HepG2 (cell line): ENCODE measurements at regions not wholly inside any gene's neighbourhood (a gene's known extent, or its start where the extent isn't known, plus 50 kb on each side); places are given as distances from the start of the nearest gene placed in this dataset.

Source experiments
- ATAC-seq: fragments of 200-7000 bp; cut with Tn5 transposase; 3 replicates; pipeline ENCODE4 v1.9.1; 2020; ENCODE audit warnings: mild to moderate bottlenecking, moderate library complexity
- BruUV-seq: library from RNA; stranded (reverse); fragments of 400-500 nt; replicated peaks from 2 replicates; lab custom pipeline; 2021; lab: Mats Ljungman, UMichigan
- CTCF ChIA-PET: fragments of 300-600 bp; formaldehyde crosslinking; extraction: SDS; loops from one replicate; lab custom pipeline; 2021; ENCODE audit warnings: low total read pairs, inconsistent platforms, low intra/inter-chr PET ratio; lab: Yijun Ruan, JAX
- POLR2A ChIA-PET: fragments of 350-600 bp; sonication (Branson Sonifier 250); formaldehyde crosslinking; loops from one replicate; lab custom pipeline; 2020; ENCODE audit warnings: antibody characterized with exemption, inconsistent platforms; lab: Yijun Ruan, JAX
- DNase-seq: peaks from one replicate; pipeline ENCODE4 v3.0.0-alpha.2; 2015; ENCODE audit warnings: low spot score
- FAIRE-seq: peaks from 3 replicates; lab custom pipeline; 2011; peaks lifted over from hg19 to GRCh38; lab: Jason Lieb, UNC
- H2AFZ ChIP-seq: one replicate; pipeline ENCODE4 v1.6.1; 2011; ENCODE audit warnings: low read length, inconsistent platforms
- H3K27ac ChIP-seq: fragments of 300-600 bp; 3 replicates; pipeline ENCODE4 v1.8.0; 2011; ENCODE audit warnings: mixed run types, mild to moderate bottlenecking, mixed read lengths, low read length, inconsistent platforms; ENCODE audit not compliant: insufficient read depth; ENCODE audit errors: extremely low read length
- H3K27me3 ChIP-seq, 2 experiments: fragments of 200-600 bp in 1 of 2; 2 replicates in 1 of 2; 3 replicates in 1 of 2; pipeline versions ENCODE4 v1.6.0 to v1.8.0; 2011; ENCODE audit warnings: low read length in 2 of 2, mild to moderate bottlenecking in 2 of 2, moderate library complexity in 2 of 2, inconsistent platforms in 1 of 2; ENCODE audit not compliant: insufficient read depth in 2 of 2, control insufficient read depth in 1 of 2
- H3K36me3 ChIP-seq, 2 experiments: fragments of 200-600 bp in 1 of 2; replicated peaks in 1 of 2; 2 replicates in 1 of 2; 3 replicates in 1 of 2; pipeline versions ENCODE4 v1.5.1 to v1.8.0; 2011; ENCODE audit warnings: low read length in 2 of 2, inconsistent platforms in 1 of 2; ENCODE audit not compliant: insufficient read depth in 2 of 2, control insufficient read depth in 1 of 2
- H3K4me1 ChIP-seq: 2 replicates; pipeline ENCODE4 v1.5.1; 2012; ENCODE audit warnings: low read length, inconsistent platforms; ENCODE audit not compliant: insufficient read depth
- H3K4me2 ChIP-seq: 2 replicates; pipeline ENCODE4 v1.6.0; 2011; ENCODE audit warnings: low read depth, low read length, inconsistent platforms
- H3K4me3 ChIP-seq, 3 experiments: fragments of 200-600 bp in 1 of 3; sonication (generic), shearing (Covaris generic) in 1 of 3; replicated peaks in 1 of 3; 2 replicates each; pipeline ENCODE4 v1.5.1; 2011 to 2016; ENCODE audit warnings: low read length in 3 of 3, inconsistent platforms in 2 of 3, low read depth in 2 of 3, mild to moderate bottlenecking in 2 of 3, control low read depth in 1 of 3, mixed read lengths in 1 of 3; ENCODE audit not compliant: insufficient read depth in 1 of 3
- H3K79me2 ChIP-seq: one replicate; pipeline ENCODE4 v1.6.1; 2011; ENCODE audit warnings: low read length, inconsistent platforms; ENCODE audit not compliant: insufficient read depth
- H3K9ac ChIP-seq: 2 replicates; pipeline ENCODE4 v1.6.0; 2011; ENCODE audit warnings: mild to moderate bottlenecking, low read depth, low read length, inconsistent platforms; ENCODE audit not compliant: insufficient read depth
- H3K9me3 ChIP-seq: 2 replicates; pipeline ENCODE4 v1.5.1; 2012; ENCODE audit warnings: mild to moderate bottlenecking, low read length
- H4K20me1 ChIP-seq: 2 replicates; pipeline ENCODE4 v1.6.0; 2011; ENCODE audit warnings: inconsistent platforms, mild to moderate bottlenecking, low read length, moderate library complexity; ENCODE audit not compliant: insufficient read depth
- ARID2 ChIP-seq: sonication (generic); formaldehyde crosslinking; IDR thresholded peaks from 2 replicates; pipeline ENCODE4 v1.8.1; 2022; ENCODE audit warnings: mild to moderate bottlenecking, missing genetic modification reagents, borderline replicate concordance
- HNRNPH1 ChIP-seq: fragments of 200-400 bp; formaldehyde crosslinking; optimal IDR thresholded peaks from 2 replicates; pipeline ENCODE3; 2017; ENCODE audit warnings: mild to moderate bottlenecking, low read depth, low read length
- MAZ ChIP-seq, 2 experiments: sonication (generic) in 1 of 2; formaldehyde crosslinking in 1 of 2; IDR thresholded peaks; 2 replicates each; pipeline versions ENCODE4 v1.5.0 to v1.6.1; 2012 to 2020; ENCODE audit warnings: low read depth in 2 of 2, mild to moderate bottlenecking in 2 of 2, borderline replicate concordance in 1 of 2, improper control_type of control experiment in 1 of 2, low read length in 1 of 2, missing genetic modification reagents in 1 of 2, moderate library complexity in 1 of 2
- RARG ChIP-seq: sonication (generic); formaldehyde crosslinking; IDR thresholded peaks from 2 replicates; pipeline ENCODE4 v1.4.0; 2020; ENCODE audit warnings: low read depth, mild to moderate bottlenecking, missing genetic modification reagents
- ZBTB2 ChIP-seq: sonication (generic); formaldehyde crosslinking; IDR thresholded peaks from 2 replicates; pipeline ENCODE4 v1.8.0; 2022; ENCODE audit warnings: low read depth, missing genetic modification reagents
- ZNF24 ChIP-seq: fragments of 450-650 bp; IDR thresholded peaks from 2 replicates; pipeline ENCODE4 v1.6.1; 2017; ENCODE audit warnings: antibody characterized with exemption, mild to moderate bottlenecking
- ZNF512B ChIP-seq: sonication (generic); formaldehyde crosslinking; IDR thresholded peaks from 2 replicates; pipeline ENCODE4 v1.5.1; 2020; ENCODE audit warnings: missing genetic modification reagents, mild to moderate bottlenecking, borderline replicate concordance
- WGBS: methylation state at CpG from one replicate; pipeline ENCODE4 v1.1.6; 2017; ENCODE audit warnings: low lambda C conversion rate; 5-methylcytosine and 5-hydroxymethylcytosine counted together
- in situ Hi-C: cut with HindIII; loops from 2 replicates; pipeline ENCODE4 v1.10.0; 2017; ENCODE audit warnings: low pct_unique_long_range_greater_than_20kb; ENCODE audit not compliant: extremely low pct_ligation_motif_present
- intact Hi-C: fragments of 100-400 bp; cut with micrococcal nuclease; formaldehyde crosslinking; loops from one replicate; pipeline ENCODE4 v1.10.0; 2022; ENCODE audit not compliant: unreplicated experiment

- TF ChIP-seq ZBTB2 (CRISPR knock-in tag) (no peak), RARG (CRISPR knock-in tag) (no peak), MAZ (IDR thresholded peaks at IDR 0.05; ENCODE audit: borderline replicate concordance, low read depth, low read length) (no peak), MAZ (CRISPR knock-in tag; IDR thresholded peaks at IDR 0.05; ENCODE audit: low read depth) (no peak)
Measured at GRCh38 chr1:64330839-64331238, 127.4 kb downstream of the UBE2U start (continued).

GRCh38 chr1:64335636-64336035 is 132.2 kb downstream of the UBE2U start:
- 25% methylated on average over 4 of the region's 4 CpGs for WGBS
- intact Hi-C loops: no loop called here
- no peak overlapping the region for H2AFZ ChIP-seq
- no peak overlapping the region for H3K4me2 ChIP-seq
- no peaks in the 10 kb centered on the region for H4K20me1 ChIP-seq
- H3K27ac ChIP-seq: no peak overlapping the region
- DNase-seq: no peak
- no peaks in the 10 kb centered on the region for H3K4me1 ChIP-seq
- ChIA-PET POLR2A (no interaction called here), CTCF (no interaction called here)
- no peak overlapping the region for H3K4me3 ChIP-seq
- no peaks in the 10 kb centered on the region for H3K79me2 ChIP-seq
- no peak for FAIRE-seq
- no peak for ATAC-seq
- H3K27me3 ChIP-seq: no peaks in the 10 kb centered on the region
- no peaks in the 10 kb centered on the region for H3K9me3 ChIP-seq
- TF ChIP-seq HNRNPH1: no peak
- TF ChIP-seq ARID2: no peak
- TF ChIP-seq ZNF24: no peak
- no peak for TF ChIP-seq ZNF512B (CRISPR knock-in tag)
- H3K36me3 ChIP-seq: no peaks in the 10 kb centered on the region
- BruUV-seq: no TSS peak
- no peak overlapping the region for H3K9ac ChIP-seq
- in situ Hi-C loops: no loop called here
